ENCODE measurements at regions not wholly inside any gene's neighbourhood (a gene's known extent, or its start where the extent isn't known, plus 50 kb on each side); places are given as distances from the start of the nearest gene placed in this dataset.

GRCh38 chr16:9523994-9524393 is 432.6 kb downstream of the HAPSTR1 start:
- no peak overlapping the region for H2BK120ac ChIP-seq (ENCODE audit: insufficient read depth, low read length, poor library complexity)
- H2AK5ac ChIP-seq (ENCODE audit: low read length), result no peak overlapping the region
- H3K4ac ChIP-seq (ENCODE audit: low read depth, low read length), result no peak overlapping the region
- no peak overlapping the region for H3K18ac ChIP-seq (ENCODE audit: low read length)
- H3K4me1 ChIP-seq (ENCODE audit: control insufficient read depth in 1 of 2, insufficient read depth in 2 of 2, low read length in 2 of 2), result peaks cover 11 to 22% of the 10 kb centered on the region in 2 experiments
- H4K12ac ChIP-seq (ENCODE audit: low read depth, low read length), result no peak overlapping the region
- H3K9me3 ChIP-seq (ENCODE audit: insufficient read depth, low read depth, low read length), result peaks cover 2% of the 10 kb centered on the region
- H2AFZ ChIP-seq (ENCODE audit: insufficient read depth, low read length, poor library complexity), result no peak overlapping the region
- no peak overlapping the region for H3K14ac ChIP-seq (ENCODE audit: low read length)
- no peak overlapping the region for H4K91ac ChIP-seq (ENCODE audit: low read depth, low read length)
- no peak overlapping the region for H3K9ac ChIP-seq (ENCODE audit: low read length)
- WGBS (ENCODE audit: extremely low coverage, insufficient coverage, insufficient read length), result no CpG with 5 or more reads among the region's 8 CpGs
- H3K23ac ChIP-seq (ENCODE audit: low read length), result no peak overlapping the region
- DNase-seq, result no peak
- H3K36me3 ChIP-seq (ENCODE audit: control insufficient read depth in 1 of 2, insufficient read depth in 2 of 2, low read length in 2 of 2), result no peaks in the 10 kb centered on the region
- H2BK5ac ChIP-seq (ENCODE audit: low read depth, low read length, poor library complexity), result no peak overlapping the region
- no peak overlapping the region for H2BK12ac ChIP-seq (ENCODE audit: low read length)
- H3K27me3 ChIP-seq (ENCODE audit: insufficient read depth, low read length), result no peaks in the 10 kb centered on the region
- no peak overlapping the region for H3K4me2 ChIP-seq (ENCODE audit: low read length)
- H4K8ac ChIP-seq (ENCODE audit: low read depth, low read length), result no peak overlapping the region
- no peak overlapping the region for H3K4me3 ChIP-seq (ENCODE audit: low read depth, low read length)
- H3K27ac ChIP-seq (ENCODE audit: low read depth, low read length), result no peak overlapping the region
- peaks cover 4% of the 10 kb centered on the region for H3K79me1 ChIP-seq (ENCODE audit: low read length)
- H3K79me2 ChIP-seq (ENCODE audit: control insufficient read depth, insufficient read depth, low read length, poor library complexity), result no peaks in the 10 kb centered on the region

DNA sequence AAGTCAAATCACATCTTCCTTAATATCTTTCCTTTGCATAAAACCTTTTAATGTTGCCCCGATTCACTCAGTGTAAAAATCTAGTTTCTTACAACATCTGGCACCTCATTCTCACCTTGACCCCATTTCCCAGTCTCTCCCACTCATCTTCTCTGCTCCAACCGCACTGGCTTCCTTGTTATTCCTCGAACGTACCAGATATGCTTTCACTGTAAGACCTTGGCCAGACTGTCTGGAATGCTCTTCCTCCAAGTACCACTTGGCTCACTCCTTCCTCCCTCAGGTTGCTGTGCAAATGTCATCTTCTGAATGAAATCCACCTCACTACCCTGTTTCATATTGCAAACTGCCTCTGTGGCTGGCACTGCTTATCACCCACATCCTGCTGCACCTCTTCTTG is 433.6 kb downstream of the HAPSTR1 start:
- no peak overlapping the region for H3K4ac ChIP-seq (ENCODE audit: low read depth, low read length)
- no CpG with 5 or more reads among the region's 4 CpGs for WGBS (ENCODE audit: extremely low coverage, insufficient coverage, insufficient read length)
- no peak for DNase-seq
- H3K18ac ChIP-seq (ENCODE audit: low read length), result no peak overlapping the region
- H2BK5ac ChIP-seq (ENCODE audit: low read depth, low read length, poor library complexity), result no peak overlapping the region
- peaks cover 4% of the 10 kb centered on the region for H3K79me1 ChIP-seq (ENCODE audit: low read length)
- H3K23ac ChIP-seq (ENCODE audit: low read length), result no peak overlapping the region
- H3K9me3 ChIP-seq (ENCODE audit: insufficient read depth, low read depth, low read length), result peaks cover 2% of the 10 kb centered on the region
- no peak overlapping the region for H4K12ac ChIP-seq (ENCODE audit: low read depth, low read length)
- no peak overlapping the region for H4K8ac ChIP-seq (ENCODE audit: low read depth, low read length)
- H2AK5ac ChIP-seq (ENCODE audit: low read length), result no peak overlapping the region
- no peak overlapping the region for H3K4me3 ChIP-seq (ENCODE audit: low read depth, low read length)
- no peak overlapping the region for H3K27ac ChIP-seq (ENCODE audit: low read depth, low read length)
- H2BK120ac ChIP-seq (ENCODE audit: insufficient read depth, low read length, poor library complexity), result no peak overlapping the region
- no peak overlapping the region for H4K91ac ChIP-seq (ENCODE audit: low read depth, low read length)
- no peaks in the 10 kb centered on the region for H3K27me3 ChIP-seq (ENCODE audit: insufficient read depth, low read length)
- H3K14ac ChIP-seq (ENCODE audit: low read length), result no peak overlapping the region
- no peak overlapping the region for H3K9ac ChIP-seq (ENCODE audit: low read length)
- H3K79me2 ChIP-seq (ENCODE audit: control insufficient read depth, insufficient read depth, low read length, poor library complexity), result no peaks in the 10 kb centered on the region
- no peak overlapping the region for H3K4me2 ChIP-seq (ENCODE audit: low read length)
- H3K4me1 ChIP-seq (ENCODE audit: control insufficient read depth in 1 of 2, insufficient read depth in 2 of 2, low read length in 2 of 2), result peaks cover 11 to 22% of the 10 kb centered on the region in 2 experiments
- no peak overlapping the region for H2AFZ ChIP-seq (ENCODE audit: insufficient read depth, low read length, poor library complexity)
- H3K36me3 ChIP-seq (ENCODE audit: control insufficient read depth in 1 of 2, insufficient read depth in 2 of 2, low read length in 2 of 2), result no peaks in the 10 kb centered on the region
- H2BK12ac ChIP-seq (ENCODE audit: low read length), result peak overlapping the region; percentile 2

GRCh38 chr16:9526791-9527190 is 435.3 kb downstream of the HAPSTR1 start:
- peak overlapping the region; percentile 11 for H2BK12ac ChIP-seq (ENCODE audit: low read length)

GRCh38 chr16:9527976-9528375 is 436.5 kb downstream of the HAPSTR1 start:
- Histone ChIP-seq H2BK120ac (ENCODE audit: insufficient read depth, low read length, poor library complexity) (no peak overlapping the region), H3K79me2 (ENCODE audit: control insufficient read depth, insufficient read depth, low read length, poor library complexity) (no peaks in the 10 kb centered on the region), H2BK12ac (ENCODE audit: low read length) (no peak overlapping the region), H3K14ac (ENCODE audit: low read length) (no peak overlapping the region), H3K4me3 (ENCODE audit: low read depth, low read length) (no peak overlapping the region), H2AK5ac (ENCODE audit: low read length) (no peak overlapping the region), H2AFZ (ENCODE audit: insufficient read depth, low read length, poor library complexity) (no peak overlapping the region), H4K91ac (ENCODE audit: low read depth, low read length) (no peak overlapping the region), H4K8ac (ENCODE audit: low read depth, low read length) (no peak overlapping the region), H3K27me3 (ENCODE audit: insufficient read depth, low read length) (no peaks in the 10 kb centered on the region), H3K36me3 (ENCODE audit: control insufficient read depth in 1 of 2, insufficient read depth in 2 of 2, low read length in 2 of 2) (no peaks in the 10 kb centered on the region), H3K4me1 (ENCODE audit: control insufficient read depth in 1 of 2, insufficient read depth in 2 of 2, low read length in 2 of 2) (peaks cover 6 to 12% of the 10 kb centered on the region in 2 experiments), H3K9ac (ENCODE audit: low read length) (no peak overlapping the region), H3K18ac (ENCODE audit: low read length) (no peak overlapping the region), H3K23ac (ENCODE audit: low read length) (no peak overlapping the region), H3K4me2 (ENCODE audit: low read length) (no peak overlapping the region), H3K27ac (ENCODE audit: low read depth, low read length) (no peak overlapping the region), H3K4ac (ENCODE audit: low read depth, low read length) (no peak overlapping the region), H3K9me3 (ENCODE audit: insufficient read depth, low read depth, low read length) (peaks cover 2% of the 10 kb centered on the region), H4K12ac (ENCODE audit: low read depth, low read length) (no peak overlapping the region), H2BK5ac (ENCODE audit: low read depth, low read length, poor library complexity) (no peak overlapping the region), H3K79me1 (ENCODE audit: low read length) (no peaks in the 10 kb centered on the region)
- WGBS (ENCODE audit: extremely low coverage, insufficient coverage, insufficient read length), result no CpG with 5 or more reads among the region's 2 CpGs
- peak in 1 of 2 donors; percentile 68 for DNase-seq

More at GRCh38 chr16:9526791-9527190, 435.3 kb downstream of the HAPSTR1 start:
- Histone ChIP-seq H3K4me2 (ENCODE audit: low read length) (no peak overlapping the region), H3K79me1 (ENCODE audit: low read length) (peaks cover 4% of the 10 kb centered on the region), H3K4me3 (ENCODE audit: low read depth, low read length) (no peak overlapping the region), H3K27me3 (ENCODE audit: insufficient read depth, low read length) (no peaks in the 10 kb centered on the region), H4K91ac (ENCODE audit: low read depth, low read length) (no peak overlapping the region), H3K18ac (ENCODE audit: low read length) (no peak overlapping the region), H2AK5ac (ENCODE audit: low read length) (no peak overlapping the region), H2AFZ (ENCODE audit: insufficient read depth, low read length, poor library complexity) (no peak overlapping the region), H3K4ac (ENCODE audit: low read depth, low read length) (no peak overlapping the region), H3K14ac (ENCODE audit: low read length) (no peak overlapping the region), H3K9ac (ENCODE audit: low read length) (no peak overlapping the region), H2BK5ac (ENCODE audit: low read depth, low read length, poor library complexity) (no peak overlapping the region), H3K79me2 (ENCODE audit: control insufficient read depth, insufficient read depth, low read length, poor library complexity) (no peaks in the 10 kb centered on the region), H3K23ac (ENCODE audit: low read length) (no peak overlapping the region), H4K12ac (ENCODE audit: low read depth, low read length) (no peak overlapping the region), H4K8ac (ENCODE audit: low read depth, low read length) (no peak overlapping the region), H3K36me3 (ENCODE audit: control insufficient read depth in 1 of 2, insufficient read depth in 2 of 2, low read length in 2 of 2) (no peaks in the 10 kb centered on the region), H3K9me3 (ENCODE audit: insufficient read depth, low read depth, low read length) (peaks cover 2% of the 10 kb centered on the region), H3K4me1 (ENCODE audit: control insufficient read depth in 1 of 2, insufficient read depth in 2 of 2, low read length in 2 of 2) (peaks cover 11 to 20% of the 10 kb centered on the region in 2 experiments), H3K27ac (ENCODE audit: low read depth, low read length) (no peak overlapping the region), H2BK120ac (ENCODE audit: insufficient read depth, low read length, poor library complexity) (no peak overlapping the region)
- 100% methylated on average over 1 of the region's 4 CpGs for WGBS (ENCODE audit: extremely low coverage, insufficient coverage, insufficient read length)
- no peak for DNase-seq
